Ammon's horn (tissue), 1 donor: ENCODE measurements at regions not wholly inside any gene's neighbourhood (a gene's known extent, or its start where the extent isn't known, plus 50 kb on each side); places are given as distances from the start of the nearest gene placed in this dataset.

Experiments
- DNase-seq: peaks from one replicate; pipeline ENCODE4 v3.0.0-alpha.2; 2016; ENCODE audit warnings: low spot score

DNA sequence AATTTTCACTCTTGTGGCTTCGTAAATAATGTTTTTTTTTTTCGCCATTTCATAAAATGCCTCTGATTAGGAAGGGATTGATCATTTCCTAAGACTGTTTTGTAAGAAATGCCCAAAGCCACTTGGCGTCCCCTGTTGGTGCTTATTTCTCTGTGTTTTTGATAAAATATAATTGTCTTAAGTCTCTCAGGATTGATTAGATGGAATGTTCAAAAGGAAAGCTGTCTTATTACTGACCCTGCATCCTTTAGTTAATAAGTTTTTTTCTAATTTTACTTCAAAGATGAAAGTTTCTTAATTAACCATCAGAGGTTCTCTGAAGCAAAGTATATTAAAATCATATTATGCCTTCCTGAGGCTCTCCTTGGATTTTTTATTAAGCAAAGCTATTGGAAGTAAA is 624.3 kb upstream of the TENM4 start:
- no peak for DNase-seq

GRCh38 chr11:80061056-80061455 is 620.2 kb upstream of the TENM4 start:
- no peak for DNase-seq

- DNase-seq: no peak
Measured at GRCh38 chr11:80054582-80055165, 613.8 kb upstream of the TENM4 start.

GRCh38 chr11:80048513-80048912 is 607.7 kb upstream of the TENM4 start:
- no peak for DNase-seq

DNA sequence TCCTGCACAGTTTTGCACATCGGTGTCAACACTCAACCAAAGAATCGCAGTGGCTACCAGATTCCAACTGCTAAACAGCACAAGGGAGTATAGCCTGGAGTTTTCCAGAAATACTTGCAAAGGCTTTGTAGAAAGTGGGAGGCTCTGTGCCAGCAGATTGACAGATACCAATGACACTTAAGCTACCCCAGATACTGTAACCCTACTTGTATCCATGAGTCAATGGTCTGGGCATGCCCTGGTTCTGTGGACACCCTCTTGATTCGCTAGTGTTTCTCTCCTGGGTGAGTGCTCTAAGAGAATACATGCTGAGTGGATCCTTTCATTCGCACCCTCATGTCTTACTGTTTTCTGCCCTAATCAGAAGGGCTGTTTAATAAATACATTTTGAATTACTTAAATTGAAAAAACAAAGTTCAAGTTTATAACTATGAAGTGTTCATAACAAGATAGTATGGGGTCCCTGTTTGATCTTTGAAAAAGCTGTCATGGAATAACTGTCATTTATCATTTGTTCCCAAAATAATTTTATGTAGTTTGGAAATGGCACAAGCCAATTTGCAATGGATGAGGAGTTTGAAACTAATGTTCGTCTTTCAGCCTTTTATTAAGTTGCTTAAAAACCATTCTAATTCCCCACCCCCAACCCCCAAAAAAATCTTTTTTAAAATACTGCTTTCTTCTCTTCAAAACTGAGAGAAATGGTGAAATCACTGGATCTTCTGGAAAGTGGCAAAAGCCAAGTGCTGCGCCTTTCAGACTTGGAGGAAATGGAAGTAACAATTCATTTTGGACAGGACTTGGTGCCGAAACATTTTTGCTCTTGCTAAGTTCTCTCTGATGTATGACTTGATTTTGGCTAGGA is 600.5 kb upstream of the TENM4 start:
- DNase-seq: no peak

DNA sequence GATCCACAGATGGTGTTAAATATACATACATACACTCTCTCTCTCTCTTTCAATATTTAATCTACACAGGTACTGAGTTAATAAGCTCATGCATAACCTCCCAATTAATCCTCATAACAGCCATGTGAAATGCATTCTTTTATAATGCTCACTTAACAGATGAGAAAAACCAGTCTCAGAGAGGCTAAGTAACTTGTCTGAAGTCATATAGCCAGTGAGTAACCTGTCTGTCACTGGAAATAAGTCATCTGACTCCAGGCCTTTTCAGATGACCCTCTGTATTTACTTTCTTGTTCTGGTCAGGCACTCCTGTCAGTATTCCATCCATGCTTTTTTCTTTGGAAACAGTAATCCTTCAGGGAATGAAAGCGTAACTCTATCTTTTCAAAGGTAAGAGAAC is 594.0 kb upstream of the TENM4 start:
- no peak for DNase-seq

DNA sequence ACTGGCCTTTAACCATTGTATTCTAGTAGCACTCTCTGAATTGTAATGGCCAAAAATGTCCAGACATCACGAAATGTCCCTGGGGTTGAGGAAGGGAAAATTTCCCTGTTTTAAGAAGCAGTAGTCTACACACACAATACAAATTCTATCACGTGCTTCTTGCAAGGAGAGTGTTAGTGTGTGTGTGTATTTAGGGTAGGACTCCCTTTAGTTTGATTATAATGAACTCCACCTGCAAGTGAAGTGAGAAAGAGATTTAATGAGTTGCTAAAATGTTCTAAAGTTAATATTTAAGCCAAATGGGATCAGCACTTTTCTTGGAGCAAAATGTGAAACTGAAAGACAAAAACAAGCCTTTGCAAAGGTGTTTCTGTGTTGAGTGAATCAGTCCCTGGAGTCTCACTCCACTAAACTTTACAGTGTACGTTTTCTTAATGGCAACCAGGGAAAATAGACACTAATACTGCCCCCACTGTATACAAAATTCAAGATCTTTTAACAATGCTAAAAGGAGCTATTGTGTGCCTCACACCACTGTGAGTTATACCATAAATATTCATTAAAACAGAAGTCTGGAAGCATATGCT is 590.3 kb upstream of the TENM4 start:
- DNase-seq: no peak

- no peak for DNase-seq
Measured at GRCh38 chr11:80028998-80029397, 588.2 kb upstream of the TENM4 start.

- no peak for DNase-seq
Measured at GRCh38 chr11:80024119-80024518, 583.3 kb upstream of the TENM4 start.

DNA sequence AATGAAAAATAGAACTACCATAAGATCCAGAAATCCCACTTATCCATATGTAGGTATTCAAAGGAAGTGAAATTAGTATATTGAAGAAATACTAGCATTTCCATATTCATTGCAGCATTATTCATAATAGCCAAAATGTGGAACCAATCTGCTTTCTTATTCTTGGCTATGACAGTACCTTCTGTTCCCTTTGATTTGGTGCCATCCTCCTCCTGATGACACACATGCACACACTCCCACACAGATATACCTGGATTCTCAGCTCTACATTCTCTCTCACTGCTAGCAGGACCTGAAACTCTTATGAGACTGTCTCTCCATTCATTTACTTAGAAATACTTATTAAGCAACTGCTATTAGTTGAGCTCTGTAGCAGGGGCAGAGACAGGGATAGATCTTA is 582.6 kb upstream of the TENM4 start:
- no peak for DNase-seq

DNA sequence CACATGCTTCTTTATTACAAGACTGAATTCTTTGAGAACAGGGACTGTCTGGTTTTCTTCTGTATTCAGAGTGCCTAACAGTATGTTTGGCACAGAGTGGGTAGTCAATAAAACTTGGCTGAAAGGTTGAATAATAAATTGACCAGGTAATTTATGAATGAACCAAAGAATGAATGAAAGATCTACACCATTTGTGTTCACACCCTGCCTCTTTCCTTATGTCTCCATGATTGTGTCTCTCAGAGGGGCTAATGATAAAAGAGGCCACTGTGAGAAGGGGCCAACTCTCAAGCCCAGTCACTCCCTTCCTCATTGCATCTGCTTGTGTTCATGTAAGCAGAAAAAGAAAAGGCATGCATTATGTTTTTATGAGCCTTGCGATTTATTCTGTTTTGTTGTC is 569.7 kb upstream of the TENM4 start:
- DNase-seq: no peak

DNA sequence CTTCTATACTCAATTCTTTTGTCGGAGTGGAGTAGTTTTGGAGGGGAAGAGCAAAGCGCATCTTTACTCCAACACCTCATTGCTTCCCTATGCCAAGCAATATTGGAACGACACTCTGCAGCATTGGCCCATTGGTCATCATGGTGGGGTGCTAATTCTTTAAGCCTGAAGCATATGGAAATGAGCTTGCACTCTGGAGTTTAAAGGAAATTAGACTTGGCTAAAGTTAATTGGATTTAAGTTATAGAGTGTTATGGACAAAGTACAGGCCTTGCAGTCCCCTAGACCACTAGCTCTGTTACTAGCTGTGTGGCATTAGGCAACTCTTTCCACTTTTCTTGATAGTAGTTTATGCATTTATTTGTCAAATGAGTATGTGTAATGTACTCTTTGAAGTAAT is 568.3 kb upstream of the TENM4 start:
- no peak for DNase-seq

DNA sequence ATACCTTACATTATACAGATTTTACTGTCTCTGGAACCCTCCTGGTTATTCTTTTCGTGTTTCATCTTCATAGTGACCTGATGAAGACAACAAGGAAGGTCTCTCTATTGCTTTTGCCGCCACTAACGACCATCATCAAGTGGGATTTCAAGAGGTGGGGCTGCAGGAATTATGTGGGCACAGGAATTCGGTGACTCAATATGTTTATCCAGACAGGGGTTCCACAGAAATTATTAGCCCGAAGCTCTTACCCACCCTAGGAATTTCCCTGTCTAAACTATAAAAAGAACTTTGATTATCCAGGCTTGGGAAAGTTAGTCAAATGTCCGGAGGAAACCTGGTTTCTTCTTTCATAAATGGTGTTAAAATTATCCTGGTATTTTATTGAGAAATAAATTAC is 566.8 kb upstream of the TENM4 start:
- DNase-seq: no peak

DNA sequence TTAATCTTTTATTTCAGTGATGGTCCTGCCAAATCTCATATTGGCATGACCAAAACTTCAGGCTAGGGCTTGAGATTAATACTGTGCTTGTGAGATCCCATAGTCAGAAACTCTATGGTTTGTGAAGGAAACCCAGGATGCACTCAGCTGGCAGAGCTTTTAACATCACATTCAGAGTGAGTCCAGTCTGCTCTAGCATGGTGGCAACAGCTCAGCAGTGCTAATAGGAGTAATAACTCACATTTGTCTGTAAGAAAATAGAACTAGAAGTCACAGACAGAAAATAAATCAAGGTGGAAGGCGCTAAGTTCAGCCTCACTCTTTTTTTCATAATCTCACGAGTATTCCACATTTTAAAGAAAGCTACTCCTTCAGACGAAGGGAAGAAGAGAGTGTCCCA is 549.3 kb upstream of the TENM4 start:
- DNase-seq: no peak

DNA sequence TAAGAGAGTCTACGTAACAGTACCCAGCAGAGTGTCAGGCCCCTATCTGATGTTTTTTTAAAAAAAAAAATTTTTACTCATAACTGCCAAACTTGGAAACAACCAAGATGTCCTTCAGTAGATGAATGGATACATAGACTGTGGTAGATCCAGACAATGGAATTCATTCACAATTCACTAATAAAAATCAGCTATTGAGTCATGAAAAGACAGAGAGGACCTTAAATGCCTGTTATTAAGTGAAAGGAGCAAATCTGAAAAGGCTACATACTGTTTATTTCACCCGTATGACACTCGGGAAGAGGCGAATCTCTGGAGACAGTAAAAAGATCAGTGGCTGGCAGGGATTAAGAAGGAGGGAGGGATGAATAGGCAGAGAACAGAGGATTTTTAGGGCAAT is 541.4 kb upstream of the TENM4 start:
- no peak for DNase-seq

DNA sequence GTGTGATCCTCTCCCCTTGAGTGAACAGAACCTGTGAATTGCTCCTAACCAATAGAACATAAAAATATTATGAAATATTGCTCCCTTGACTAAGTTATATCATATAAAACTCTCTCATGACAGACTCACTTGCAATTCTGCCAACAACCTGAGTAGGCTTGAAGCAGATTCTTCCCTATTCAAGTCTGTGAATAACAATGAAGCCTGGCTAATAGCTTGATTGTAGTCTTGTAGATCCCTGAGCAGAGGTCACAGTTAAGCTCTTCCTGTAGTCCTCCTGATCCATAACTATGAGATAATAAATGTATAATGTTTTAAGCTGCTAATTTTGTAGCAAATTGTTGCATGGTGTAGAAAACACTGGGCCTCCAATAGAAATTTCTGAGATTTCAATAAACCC is 540.1 kb upstream of the TENM4 start:
- DNase-seq: no peak

GRCh38 chr11:79973721-79974617 is 533.1 kb upstream of the TENM4 start:
- no peak for DNase-seq

DNA sequence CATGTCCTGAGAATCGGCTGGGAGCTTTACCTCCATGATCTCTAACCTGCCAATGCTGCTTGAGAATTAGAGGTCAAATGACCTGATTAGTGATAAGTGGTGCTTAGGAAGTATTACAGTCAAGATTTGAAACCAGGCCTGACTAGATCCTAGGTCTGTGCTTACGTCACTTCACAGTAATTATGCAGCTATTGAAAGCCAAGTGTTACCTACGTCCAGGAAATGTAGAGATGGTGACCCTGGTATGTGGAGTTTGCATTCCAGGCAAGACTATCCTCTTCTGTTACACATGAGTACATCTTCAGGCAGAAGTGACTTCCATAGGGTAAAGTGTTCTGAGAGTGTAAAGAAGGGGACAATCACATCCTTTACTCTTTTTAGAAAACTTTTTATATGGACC is 530.4 kb upstream of the TENM4 start:
- no peak for DNase-seq

- DNase-seq: no peak
Measured at GRCh38 chr11:79966592-79966991, 525.8 kb upstream of the TENM4 start.

DNA sequence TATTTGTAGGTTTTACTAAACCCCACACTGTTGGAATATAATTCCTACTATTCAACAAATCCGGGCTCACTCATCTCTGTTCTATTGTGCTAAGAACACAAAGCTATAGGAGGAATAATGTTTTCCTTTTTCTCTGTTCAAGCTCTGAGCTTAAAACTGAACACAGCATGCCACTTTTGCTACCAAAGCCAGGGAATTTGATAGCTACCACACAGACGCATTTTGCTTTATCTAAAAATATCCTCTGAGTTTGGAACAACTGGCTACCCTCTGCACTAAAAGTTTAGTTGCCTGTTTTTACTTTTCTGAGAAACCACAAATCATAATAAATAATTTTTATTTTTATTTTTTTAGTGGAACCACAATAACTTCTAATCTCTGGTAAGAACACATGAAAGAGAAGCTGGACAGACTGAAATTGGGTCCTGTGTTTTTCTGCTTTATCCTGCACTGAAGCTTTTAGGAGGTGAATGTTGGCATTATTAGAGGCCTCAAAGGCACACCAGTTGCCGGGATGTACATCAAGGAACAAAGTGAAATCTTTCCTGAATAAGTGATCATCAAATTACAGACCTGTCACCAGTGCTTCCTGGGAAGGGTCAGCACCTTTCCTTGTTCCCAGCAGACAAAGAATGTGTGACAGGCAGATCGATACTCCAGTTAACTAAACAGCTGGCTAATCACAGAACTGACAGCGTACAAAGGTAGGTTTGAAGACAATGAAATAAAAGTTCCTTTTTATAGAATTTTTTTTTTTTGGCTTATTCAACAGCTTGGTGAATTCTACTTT is 523.2 kb upstream of the TENM4 start:
- DNase-seq: no peak

DNA sequence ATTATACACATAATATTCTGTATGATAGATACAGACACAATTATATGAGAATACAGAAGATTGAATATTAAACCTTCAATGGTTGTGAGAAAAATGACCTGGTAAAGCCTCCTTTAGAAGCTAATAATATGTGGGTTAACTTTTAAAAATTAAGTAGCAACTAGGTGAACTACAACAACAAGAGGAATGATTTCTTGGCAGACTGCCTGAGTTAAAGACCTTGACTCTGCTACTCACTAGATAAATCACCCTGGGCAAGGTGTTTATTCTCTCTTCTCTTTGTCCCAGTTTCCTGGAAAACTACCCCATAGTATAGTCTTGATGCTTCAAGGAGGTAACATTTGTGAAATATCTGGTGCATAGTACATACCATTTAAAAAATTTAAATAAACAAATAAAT is 519.6 kb upstream of the TENM4 start:
- DNase-seq: no peak

GRCh38 chr11:79959318-79959717 is 518.5 kb upstream of the TENM4 start:
- no peak for DNase-seq
